ENCODE measurements at regions not wholly inside any gene's neighbourhood (a gene's known extent, or its start where the extent isn't known, plus 50 kb on each side); places are given as distances from the start of the nearest gene placed in this dataset.

DNA sequence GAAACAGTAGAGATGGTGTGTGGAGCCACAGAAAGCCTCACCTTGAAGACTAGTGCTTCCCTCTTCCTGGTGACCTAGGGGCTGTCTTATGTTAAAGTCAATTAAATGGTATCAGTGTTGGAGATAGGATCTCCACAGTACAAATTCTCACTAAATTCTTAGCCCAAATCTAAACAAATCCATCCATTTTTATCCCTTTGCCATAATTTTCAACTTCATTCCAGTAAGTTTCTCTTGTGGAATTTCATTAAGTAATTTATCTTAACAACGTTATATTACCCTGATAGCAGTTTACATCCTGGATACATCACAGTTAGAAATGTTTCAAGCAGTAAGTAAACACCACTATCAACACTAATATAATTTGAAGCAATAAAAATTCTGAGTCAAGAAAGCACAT is 989.4 kb upstream of the NXPH2 start:
- H3K4me3 ChIP-seq: no peak overlapping the region
- 0 to 100% (median 83%) methylated on average over 1 of the region's 1 CpG; no CpG with 5 or more reads in 1 of the 10 experiments for WGBS, 10 experiments
- in situ Hi-C loops (cut with MboI; ENCODE audit: low pct_unique_long_range_greater_than_20kb in 2 of 9, low sequenced_read_pairs in 9 of 9, unreplicated experiment in 9 of 9): no loop called here
- no peak overlapping the region for H3K27ac ChIP-seq
- no peaks in the 10 kb centered on the region for H3K4me1 ChIP-seq (replicated peaks in 1 of 2)
- ATAC-seq (replicated peaks in 6 of 8): no peak

DNA sequence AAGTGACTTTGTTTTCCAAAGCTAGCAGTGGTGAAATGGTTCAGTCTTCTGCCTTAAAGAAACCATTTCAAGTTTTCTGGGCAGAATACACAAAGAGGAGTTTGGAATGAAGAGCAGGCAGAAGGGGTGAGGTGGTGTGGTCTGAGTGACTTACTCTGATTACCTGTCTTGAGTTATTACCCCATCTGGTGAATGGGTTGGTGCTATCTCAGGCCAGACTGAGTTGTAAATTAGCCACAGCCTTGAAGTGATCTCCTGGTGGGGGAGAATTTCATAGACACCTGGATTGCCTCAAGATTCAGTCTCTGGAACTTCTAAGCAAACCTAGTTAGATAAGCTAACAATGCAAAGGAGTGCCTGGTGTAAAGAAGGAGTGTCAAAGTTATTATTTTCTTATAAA is 983.5 kb upstream of the NXPH2 start:
- no peak overlapping the region for H3K27ac ChIP-seq
- H3K4me3 ChIP-seq: no peak overlapping the region
- no peak for ATAC-seq (replicated peaks in 6 of 8)
- H3K4me1 ChIP-seq (replicated peaks in 1 of 2): no peaks in the 10 kb centered on the region
- in situ Hi-C loops (cut with MboI; ENCODE audit: low pct_unique_long_range_greater_than_20kb in 2 of 9, low sequenced_read_pairs in 9 of 9, unreplicated experiment in 9 of 9): no loop called here

DNA sequence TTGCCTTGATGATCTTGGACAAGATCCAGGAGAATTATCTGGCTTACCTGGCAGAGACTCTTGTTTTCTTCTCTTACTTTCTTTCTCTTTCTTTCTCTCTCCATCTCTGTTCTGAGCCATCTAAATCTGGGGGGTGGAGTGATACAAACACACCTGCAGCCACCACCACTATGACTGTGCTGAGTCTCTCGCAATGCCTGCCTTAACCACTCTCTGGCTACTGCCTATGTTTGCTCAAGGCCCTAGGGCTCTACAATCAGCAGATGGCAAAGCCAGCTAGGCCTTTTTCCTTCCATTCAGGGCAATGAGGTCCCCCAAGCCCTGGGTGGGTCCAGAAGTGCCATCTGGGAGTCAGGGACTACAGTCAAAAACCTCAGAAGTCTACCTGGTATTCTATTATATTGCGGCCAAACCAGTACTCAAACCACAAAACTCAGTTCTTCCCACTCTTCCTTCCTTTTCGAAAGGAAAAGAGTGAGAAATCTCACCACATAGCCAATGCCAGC is 978.9 kb upstream of the NXPH2 start:
- H3K4me3 ChIP-seq: no peak overlapping the region
- in situ Hi-C loops (cut with MboI; ENCODE audit: low pct_unique_long_range_greater_than_20kb in 2 of 9, low sequenced_read_pairs in 9 of 9, unreplicated experiment in 9 of 9): no loop called here
- no peaks in the 10 kb centered on the region for H3K4me1 ChIP-seq (replicated peaks in 1 of 2)
- H3K27ac ChIP-seq: no peak overlapping the region
- whole genome bisulfite sequencing, 10 experiments: 0 to 100% (median 60%) methylated on average over 1 to 2 of the region's 3 CpGs; no CpG with 5 or more reads in 5 of the 10 experiments
- no peak for ATAC-seq (replicated peaks in 6 of 8)

DNA sequence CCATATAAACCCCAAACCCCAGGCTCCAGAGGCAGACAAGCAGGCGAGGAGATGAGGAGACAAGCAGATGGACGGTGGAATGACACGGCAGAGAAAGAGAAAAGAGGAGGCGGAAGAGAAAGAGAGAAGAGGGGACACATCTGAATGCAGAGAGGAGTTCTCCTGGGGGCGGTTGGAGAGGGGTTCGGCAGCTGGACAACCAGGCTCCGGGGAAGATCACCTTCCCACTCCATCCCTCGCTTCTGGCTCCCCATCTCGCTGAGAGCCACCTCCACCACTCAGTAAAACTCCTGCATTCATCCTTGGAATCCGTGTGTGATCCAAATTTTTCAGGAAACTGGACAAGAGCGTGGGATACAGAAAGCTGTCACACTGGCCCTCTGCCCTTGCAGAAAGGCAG is 966.7 kb upstream of the NXPH2 start:
- H3K4me1 ChIP-seq (replicated peaks in 1 of 2): no peaks in the 10 kb centered on the region
- in situ Hi-C loops (cut with MboI; ENCODE audit: low pct_unique_long_range_greater_than_20kb in 2 of 9, low sequenced_read_pairs in 9 of 9, unreplicated experiment in 9 of 9): no loop called here
- whole genome bisulfite sequencing, 10 experiments: 27 to 100% (median 94%) methylated on average over 1 to 5 of the region's 11 CpGs; no CpG with 5 or more reads in 5 of the 10 experiments
- no peak overlapping the region for H3K4me3 ChIP-seq
- no peak overlapping the region for H3K27ac ChIP-seq
- ATAC-seq (replicated peaks in 6 of 8): no peak

GRCh38 chr2:139744273-139744672 is 964.1 kb upstream of the NXPH2 start:
- Histone ChIP-seq H3K4me1 (replicated peaks in 1 of 2) (no peaks in the 10 kb centered on the region), H3K4me3 (no peak overlapping the region), H3K27ac (no peak overlapping the region)
- no peak for ATAC-seq (replicated peaks in 6 of 8)
- in situ Hi-C loops (cut with MboI; ENCODE audit: low pct_unique_long_range_greater_than_20kb in 2 of 9, low sequenced_read_pairs in 9 of 9, unreplicated experiment in 9 of 9): no loop called here
- 30 to 100% (median 80%) methylated on average over 1 to 4 of the region's 4 CpGs; no CpG with 5 or more reads in 3 of the 10 experiments for whole genome bisulfite sequencing, 10 experiments

DNA sequence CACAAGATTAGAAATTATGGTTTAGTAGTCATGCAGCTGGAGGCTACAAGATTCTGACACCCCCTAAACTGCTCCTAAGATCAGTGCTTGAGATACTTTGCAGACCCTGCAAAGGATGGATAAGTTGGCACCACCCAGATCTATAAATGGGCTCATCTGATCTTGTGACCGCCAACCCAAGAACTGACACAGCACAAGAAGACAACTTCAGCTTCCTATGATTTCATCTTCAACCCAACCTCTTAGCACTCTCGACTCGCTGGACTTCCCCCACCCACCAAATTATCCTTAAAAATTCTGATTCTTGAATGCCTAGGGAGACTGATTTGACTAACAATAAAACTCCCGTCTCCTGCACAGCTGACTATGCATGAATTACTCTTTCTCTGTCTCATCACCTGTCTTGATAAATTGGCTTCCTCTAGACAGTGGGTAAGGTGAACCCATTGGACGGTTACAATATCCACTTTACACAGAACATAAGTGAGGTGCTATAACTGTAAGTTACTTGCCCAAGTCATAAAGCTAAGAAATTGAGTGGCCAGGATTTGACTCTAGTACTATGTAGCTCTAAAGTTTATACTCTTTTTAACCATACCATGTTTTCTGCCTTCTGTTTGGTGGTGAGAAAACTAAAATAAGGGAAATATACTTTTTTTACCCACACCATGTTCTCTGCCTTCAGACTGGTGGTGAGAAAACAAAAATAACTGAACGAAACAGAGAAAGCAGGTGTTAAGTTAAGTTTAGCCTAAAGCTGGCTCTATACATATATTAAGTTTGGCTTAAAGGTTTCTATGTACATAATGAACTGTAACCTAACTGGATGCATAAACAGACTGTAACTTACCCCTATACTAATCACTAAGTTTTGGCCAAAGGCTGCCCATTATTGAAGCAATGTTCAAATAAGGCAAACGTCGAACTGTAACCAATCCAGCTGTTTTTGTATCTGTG is 962.3 kb upstream of the NXPH2 start:
- ATAC-seq (replicated peaks in 6 of 8): no peak
- Histone ChIP-seq H3K4me3 (no peak overlapping the region), H3K27ac (no peak overlapping the region), H3K4me1 (replicated peaks in 1 of 2) (no peaks in the 10 kb centered on the region)
- WGBS, 10 experiments: 12 to 100% (median 88%) methylated on average over 1 to 8 of the region's 8 CpGs
- in situ Hi-C loops (cut with MboI; ENCODE audit: low pct_unique_long_range_greater_than_20kb in 2 of 9, low sequenced_read_pairs in 9 of 9, unreplicated experiment in 9 of 9): no loop called here

- in situ Hi-C loops (cut with MboI; ENCODE audit: low pct_unique_long_range_greater_than_20kb in 2 of 9, low sequenced_read_pairs in 9 of 9, unreplicated experiment in 9 of 9): no loop called here
- no peaks in the 10 kb centered on the region for H3K4me1 ChIP-seq (replicated peaks in 1 of 2)
- WGBS, 10 experiments: 22 to 100% (median 75%) methylated on average over 1 to 2 of the region's 2 CpGs; no CpG with 5 or more reads in 1 of the 10 experiments
Measured at GRCh38 chr2:139737659-139738058, 957.5 kb upstream of the NXPH2 start.

GRCh38 chr2:139730197-139730596 is 950.0 kb upstream of the NXPH2 start:
- Histone ChIP-seq H3K4me1 (replicated peaks in 1 of 2) (no peaks in the 10 kb centered on the region), H3K4me3 (no peak overlapping the region), H3K27ac (no peak overlapping the region)
- in situ Hi-C loops (cut with MboI; ENCODE audit: low pct_unique_long_range_greater_than_20kb in 2 of 9, low sequenced_read_pairs in 9 of 9, unreplicated experiment in 9 of 9): no loop called here
- 43 to 100% (median 85%) methylated on average over 1 to 4 of the region's 4 CpGs for WGBS, 10 experiments
- no peak for ATAC-seq (replicated peaks in 6 of 8)

More at GRCh38 chr2:139737659-139738058, 957.5 kb upstream of the NXPH2 start:
- Histone ChIP-seq H3K4me3 (no peak overlapping the region), H3K27ac (no peak overlapping the region)
- no peak for ATAC-seq (replicated peaks in 6 of 8)

- in situ Hi-C loops (cut with MboI; ENCODE audit: low pct_unique_long_range_greater_than_20kb in 2 of 9, low sequenced_read_pairs in 9 of 9, unreplicated experiment in 9 of 9): no loop called here
- Histone ChIP-seq H3K27ac (no peak overlapping the region), H3K4me1 (replicated peaks in 1 of 2) (no peaks in the 10 kb centered on the region), H3K4me3 (no peak overlapping the region)
- WGBS, 10 experiments: 9 to 100% (median 78%) methylated on average over 1 to 3 of the region's 3 CpGs
- ATAC-seq (replicated peaks in 6 of 8): no peak
Measured at GRCh38 chr2:139721411-139721995, 941.3 kb upstream of the NXPH2 start.

GRCh38 chr2:139720056-139720455 is 939.9 kb upstream of the NXPH2 start:
- ATAC-seq (replicated peaks in 6 of 8): no peak
- 0 to 86% (median 66%) methylated on average over 1 to 3 of the region's 3 CpGs; no CpG with 5 or more reads in 2 of the 10 experiments for WGBS, 10 experiments
- Histone ChIP-seq H3K4me1 (replicated peaks in 1 of 2) (no peaks in the 10 kb centered on the region), H3K27ac (no peak overlapping the region), H3K4me3 (no peak overlapping the region)
- in situ Hi-C loops (cut with MboI; ENCODE audit: low pct_unique_long_range_greater_than_20kb in 2 of 9, low sequenced_read_pairs in 9 of 9, unreplicated experiment in 9 of 9): no loop called here

DNA sequence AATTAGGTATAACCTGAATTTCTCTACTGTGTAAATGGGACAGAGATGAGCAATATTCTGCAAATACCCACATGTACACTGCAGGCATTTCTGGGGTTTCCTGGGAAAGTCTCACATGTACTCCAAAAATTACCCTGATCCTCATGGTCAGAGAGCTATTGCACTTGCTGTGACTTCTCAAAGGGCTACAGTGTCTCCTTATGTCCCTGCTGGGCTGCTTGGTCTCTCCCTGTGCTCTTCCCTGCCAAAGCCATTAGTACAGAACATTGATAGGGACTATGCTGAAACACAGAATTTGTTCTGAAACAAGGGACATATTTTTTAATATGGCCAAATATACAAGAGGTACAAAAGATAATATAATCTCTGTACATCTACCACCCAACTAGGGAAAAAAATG is 924.4 kb upstream of the NXPH2 start:
- no peak for ATAC-seq (replicated peaks in 6 of 8)
- in situ Hi-C loops (cut with MboI; ENCODE audit: low pct_unique_long_range_greater_than_20kb in 2 of 9, low sequenced_read_pairs in 9 of 9, unreplicated experiment in 9 of 9): no loop called here
- no peaks in the 10 kb centered on the region for H3K4me1 ChIP-seq (replicated peaks in 1 of 2)
- H3K4me3 ChIP-seq: no peak overlapping the region
- no peak overlapping the region for H3K27ac ChIP-seq

- no peak overlapping the region for H3K27ac ChIP-seq
- in situ Hi-C loops (cut with MboI; ENCODE audit: low pct_unique_long_range_greater_than_20kb in 2 of 9, low sequenced_read_pairs in 9 of 9, unreplicated experiment in 9 of 9): no loop called here
- no peak for ATAC-seq (replicated peaks in 6 of 8)
- peaks cover 0 to 11% of the 10 kb centered on the region in 2 donors for H3K4me1 ChIP-seq (replicated peaks in 1 of 2)
- 0 to 83% (median 33%) methylated on average over 1 of the region's 1 CpG for WGBS, 10 experiments
- H3K4me3 ChIP-seq: no peak overlapping the region
Measured at GRCh38 chr2:139694327-139694726, 914.1 kb upstream of the NXPH2 start.

DNA sequence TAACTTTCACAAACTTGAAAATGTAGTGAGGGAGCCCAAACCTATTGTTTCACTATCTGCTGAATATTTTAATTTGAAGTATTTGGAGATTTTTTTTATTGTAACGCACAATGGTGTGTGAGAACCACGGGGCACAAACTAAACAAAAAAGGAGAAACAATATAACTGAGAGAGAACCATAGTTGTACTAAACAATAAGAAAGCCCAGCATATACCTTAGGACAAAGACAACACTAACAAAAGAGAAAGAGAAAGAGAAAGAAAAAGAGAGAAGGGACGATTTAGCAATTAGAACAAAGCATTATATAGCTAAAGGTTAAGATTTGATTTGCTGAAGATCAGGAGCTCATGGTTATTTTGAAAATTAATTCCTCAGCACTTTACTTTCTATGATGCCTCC is 906.0 kb upstream of the NXPH2 start:
- WGBS, 10 experiments: 20 to 81% (median 56%) methylated on average over 2 to 3 of the region's 3 CpGs; no CpG with 5 or more reads in 1 of the 10 experiments
- no peak for ATAC-seq (replicated peaks in 6 of 8)
- no peak overlapping the region for H3K27ac ChIP-seq
- H3K4me3 ChIP-seq: no peak overlapping the region
- no peaks in the 10 kb centered on the region for H3K4me1 ChIP-seq (replicated peaks in 1 of 2)
- in situ Hi-C loops (cut with MboI; ENCODE audit: low pct_unique_long_range_greater_than_20kb in 2 of 9, low sequenced_read_pairs in 9 of 9, unreplicated experiment in 9 of 9): no loop called here

Data from motor neuron (in vitro differentiated cells).